HG03196 (cell line): ENCODE measurements at regions not wholly inside any gene's neighbourhood (a gene's known extent, or its start where the extent isn't known, plus 50 kb on each side); places are given as distances from the start of the nearest gene placed in this dataset.
"Not testable (repeated sequence)": the region's sequence is repeated elsewhere in the genome, so short reads cannot be mapped to it uniquely, and the experiment has no call there.

Source experiments
- ATAC-seq: cut with Tn5 transposase; IDR thresholded peaks from one replicate; pipeline ENCODE4 v1.9.1; 2021; ENCODE audit not compliant: unreplicated experiment

- not testable (repeated sequence) for ATAC-seq
These were observed 126.4 kb downstream of the RBM46 start for GRCh38 chr4:154907345-154908045.

- no peak for ATAC-seq
These were observed 127.1 kb downstream of the RBM46 start for GRCh38 chr4:154908168-154908567.

GRCh38 chr4:154911097-154911496, 130.0 kb downstream of the RBM46 start:
- no peak for ATAC-seq

GRCh38 chr4:154911608-154912098, 130.6 kb downstream of the RBM46 start:
- no peak for ATAC-seq

GRCh38 chr4:154916068-154916467, 135.0 kb downstream of the RBM46 start:
- no peak for ATAC-seq

GRCh38 chr4:154927126-154927680, 146.1 kb downstream of the RBM46 start:
- no peak for ATAC-seq

GRCh38 chr4:154928640-154929257, 147.7 kb downstream of the RBM46 start:
- ATAC-seq, result no peak

GRCh38 chr4:154936873-154937272, 155.8 kb downstream of the RBM46 start:
- no peak for ATAC-seq

GRCh38 chr4:154939851-154940250, 158.8 kb downstream of the RBM46 start:
- ATAC-seq, result no peak

- ATAC-seq, result no peak
These were observed 161.1 kb downstream of the RBM46 start for GRCh38 chr4:154942176-154942575.

- ATAC-seq, result no peak
These were observed 163.9 kb downstream of the RBM46 start for GRCh38 chr4:154944996-154945395.

- ATAC-seq, result no peak
These were observed 165.0 kb downstream of the RBM46 start for GRCh38 chr4:154946113-154946512.

- no peak for ATAC-seq
These were observed 172.6 kb downstream of the RBM46 start for GRCh38 chr4:154953691-154954090.

GRCh38 chr4:154954117-154954516, 173.0 kb downstream of the RBM46 start:
- ATAC-seq, result no peak

- ATAC-seq, result no peak
These were observed 177.0 kb downstream of the RBM46 start for GRCh38 chr4:154958121-154958520.

- no peak for ATAC-seq
These were observed 177.7 kb downstream of the RBM46 start for GRCh38 chr4:154958621-154959358.

- ATAC-seq, result no peak
These were observed 178.7 kb downstream of the RBM46 start for GRCh38 chr4:154959756-154960155.

GRCh38 chr4:154960476-154960875, 179.4 kb downstream of the RBM46 start:
- ATAC-seq, result no peak

- ATAC-seq, result peak; percentile 76
These were observed 180.2 kb downstream of the RBM46 start for GRCh38 chr4:154961263-154961662.

GRCh38 chr4:154973244-154974035, 192.4 kb downstream of the RBM46 start:
- no peak for ATAC-seq

GRCh38 chr4:154977228-154977627, 196.2 kb downstream of the RBM46 start:
- no peak for ATAC-seq
